Putamen (tissue), 1 donor: ENCODE measurements at regions not wholly inside any gene's neighbourhood (a gene's known extent, or its start where the extent isn't known, plus 50 kb on each side); places are given as distances from the start of the nearest gene placed in this dataset.
A peak's percentile ranks its signal among the peaks of the same experiment; 100 is the strongest.

Experiments
- DNase-seq: peaks from one replicate; pipeline ENCODE4 v3.0.0-alpha.2; 2016; ENCODE audit warnings: low spot score

DNA sequence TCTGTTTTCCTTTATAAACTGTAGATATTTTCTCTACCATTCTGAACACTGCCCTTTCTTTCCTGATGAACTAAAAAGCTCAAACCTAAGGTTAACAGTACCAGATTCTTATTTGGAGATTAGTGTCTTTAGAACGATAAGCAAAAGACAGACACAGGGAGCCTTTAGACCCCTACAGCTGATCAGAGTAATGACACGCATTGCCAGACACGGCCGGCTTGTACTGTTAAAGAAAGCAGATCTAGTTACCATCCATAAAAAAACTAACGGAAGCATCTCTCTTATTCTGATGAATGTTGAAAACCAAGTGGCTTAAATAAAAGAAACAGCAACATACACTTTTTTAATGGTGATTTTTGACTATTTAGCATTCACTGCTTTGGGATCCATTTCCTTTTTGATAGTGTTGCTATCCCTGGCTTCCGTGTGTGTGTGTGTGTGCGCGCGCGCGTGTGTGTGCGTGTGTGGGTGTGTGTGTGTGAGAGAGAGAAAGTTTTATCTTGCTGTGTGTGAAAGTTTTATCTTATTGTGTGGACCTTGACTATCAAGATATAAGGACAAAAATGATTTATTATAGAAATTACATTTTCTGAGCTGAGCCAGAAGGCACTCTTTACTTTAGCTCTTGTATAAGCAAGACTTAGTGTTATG lies 95.6 kb upstream of the SLC35B3 start:
- no peak for DNase-seq

DNA sequence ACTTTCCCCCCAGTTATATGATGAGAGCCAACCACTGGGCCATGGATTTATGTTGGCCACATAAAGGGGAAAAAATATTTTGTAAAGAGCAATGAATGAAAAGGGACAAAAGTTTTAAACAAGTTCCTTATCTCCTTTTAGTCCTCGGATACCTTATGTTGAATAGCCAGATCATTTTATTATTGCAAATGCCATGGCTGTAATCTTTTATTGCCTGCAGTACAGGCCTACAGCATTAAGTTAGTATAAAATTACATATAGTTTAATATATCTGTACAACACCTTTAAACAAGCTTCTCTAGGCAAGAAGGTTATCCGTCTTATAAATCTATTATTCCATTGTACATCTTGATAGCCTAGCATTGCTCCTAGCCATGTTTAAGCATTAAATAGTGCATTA lies 93.9 kb upstream of the SLC35B3 start:
- DNase-seq = no peak

DNA sequence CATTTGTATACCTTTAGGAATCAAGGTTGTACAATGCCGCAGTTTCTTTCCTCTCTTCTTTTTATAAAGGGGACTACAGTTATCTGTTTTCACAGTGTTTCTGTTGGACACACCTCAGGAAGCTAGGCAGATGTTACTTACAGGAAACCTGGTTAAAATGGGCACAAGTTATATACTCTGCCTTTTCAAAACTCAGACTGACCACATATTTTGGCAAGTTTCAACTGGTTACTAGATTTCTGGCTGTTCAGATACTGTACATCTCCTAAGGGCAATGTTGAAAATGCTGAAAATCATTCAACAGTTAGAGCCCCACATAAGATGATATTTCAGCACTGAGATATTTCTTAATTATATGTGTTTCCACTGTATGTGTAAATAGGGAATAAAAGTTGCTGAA lies 92.5 kb upstream of the SLC35B3 start:
- DNase-seq = no peak

GRCh38 chr6:8526624-8527023 lies 91.3 kb upstream of the SLC35B3 start:
- DNase-seq = no peak

DNA sequence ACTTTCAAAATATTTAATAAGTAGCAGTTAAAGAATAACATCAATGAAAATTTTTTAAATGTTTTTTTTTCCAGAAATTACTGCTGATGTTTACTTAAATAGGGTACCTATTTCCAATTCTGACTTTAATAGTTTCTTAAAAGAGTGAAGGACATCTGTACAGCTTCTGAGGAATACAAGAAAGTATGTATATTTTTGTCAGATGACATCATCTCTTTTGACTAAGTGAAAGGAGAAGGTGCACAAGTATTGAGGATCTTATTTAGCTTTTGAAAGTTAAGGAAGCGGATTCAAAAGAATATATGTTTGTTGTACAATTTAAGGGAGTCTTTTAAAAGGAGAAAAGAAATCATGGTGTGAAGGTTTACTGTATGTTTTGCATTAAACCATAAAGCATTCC lies 90.0 kb upstream of the SLC35B3 start:
- DNase-seq = no peak

- no peak for DNase-seq
Measured at GRCh38 chr6:8513174-8513573, 77.8 kb upstream of the SLC35B3 start.

DNA sequence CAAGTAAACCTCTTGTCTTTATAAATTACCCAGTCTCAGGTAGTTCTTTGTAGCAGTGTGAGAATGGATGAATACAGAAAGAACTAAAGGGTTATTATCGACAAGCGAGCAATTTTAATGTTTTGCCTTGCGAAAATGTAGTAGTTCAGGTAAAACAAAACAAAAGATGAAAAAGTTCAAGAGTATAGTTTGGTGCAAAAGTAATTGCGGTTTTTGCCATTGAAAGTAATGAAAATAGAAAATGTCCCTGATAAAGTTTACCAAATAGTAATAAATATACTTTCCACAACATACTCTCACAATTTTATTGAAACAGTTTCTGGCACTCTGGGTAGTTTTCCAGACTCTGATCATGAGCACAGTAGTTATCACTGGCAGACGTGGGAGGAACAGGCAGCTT lies 71.9 kb upstream of the SLC35B3 start:
- DNase-seq = no peak

GRCh38 chr6:8506126-8506525 lies 70.8 kb upstream of the SLC35B3 start:
- DNase-seq = no peak

DNA sequence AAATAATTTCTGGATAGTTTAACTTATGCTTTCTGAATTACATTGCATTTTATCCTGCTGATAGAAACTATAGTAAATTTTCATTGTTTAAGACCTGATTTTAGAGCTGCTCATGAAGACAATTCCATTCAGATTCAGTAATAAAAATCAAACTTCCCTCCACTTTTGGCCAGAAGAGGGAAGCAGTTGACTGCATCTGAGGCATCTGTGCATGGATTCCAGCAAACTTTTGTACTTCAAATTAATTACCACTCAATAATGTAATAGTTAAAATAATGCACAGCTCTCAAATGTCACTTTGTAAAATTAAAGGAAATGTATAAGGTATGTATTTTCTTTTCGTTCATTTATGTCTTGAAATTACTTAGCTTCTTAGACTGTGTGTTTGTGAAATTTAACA lies 64.2 kb upstream of the SLC35B3 start:
- DNase-seq = peak; percentile 35

GRCh38 chr6:8494730-8495129 lies 59.4 kb upstream of the SLC35B3 start:
- DNase-seq = no peak

- DNase-seq = no peak
Measured at GRCh38 chr6:8492536-8493133, 57.3 kb upstream of the SLC35B3 start.
